Astrocyte (in vitro differentiated cells and primary cell): ENCODE measurements at regions not wholly inside any gene's neighbourhood (a gene's known extent, or its start where the extent isn't known, plus 50 kb on each side); places are given as distances from the start of the nearest gene placed in this dataset.

ENCODE experiments used
- CTCF ChIP-seq: IDR thresholded peaks from 2 replicates; pipeline ENCODE4 v1.5.1; 2011; ENCODE audit warnings: low read depth, mild to moderate bottlenecking, inconsistent platforms, low read length, moderate library complexity; ENCODE audit not compliant: insufficient read depth
- EZH2 ChIP-seq: IDR thresholded peaks from 2 replicates; pipeline ENCODE4 v1.6.1; 2012; ENCODE audit warnings: mild to moderate bottlenecking, low read length, inconsistent platforms; ENCODE audit not compliant: insufficient read depth

- no peak for TF ChIP-seq CTCF
- TF ChIP-seq EZH2: no peak
Measured at GRCh38 chr10:47156873-47157272, 143.1 kb upstream of the GDF10 start.
